ENCODE measurements at regions not wholly inside any gene's neighbourhood (a gene's known extent, or its start where the extent isn't known, plus 50 kb on each side); places are given as distances from the start of the nearest gene placed in this dataset.

DNA sequence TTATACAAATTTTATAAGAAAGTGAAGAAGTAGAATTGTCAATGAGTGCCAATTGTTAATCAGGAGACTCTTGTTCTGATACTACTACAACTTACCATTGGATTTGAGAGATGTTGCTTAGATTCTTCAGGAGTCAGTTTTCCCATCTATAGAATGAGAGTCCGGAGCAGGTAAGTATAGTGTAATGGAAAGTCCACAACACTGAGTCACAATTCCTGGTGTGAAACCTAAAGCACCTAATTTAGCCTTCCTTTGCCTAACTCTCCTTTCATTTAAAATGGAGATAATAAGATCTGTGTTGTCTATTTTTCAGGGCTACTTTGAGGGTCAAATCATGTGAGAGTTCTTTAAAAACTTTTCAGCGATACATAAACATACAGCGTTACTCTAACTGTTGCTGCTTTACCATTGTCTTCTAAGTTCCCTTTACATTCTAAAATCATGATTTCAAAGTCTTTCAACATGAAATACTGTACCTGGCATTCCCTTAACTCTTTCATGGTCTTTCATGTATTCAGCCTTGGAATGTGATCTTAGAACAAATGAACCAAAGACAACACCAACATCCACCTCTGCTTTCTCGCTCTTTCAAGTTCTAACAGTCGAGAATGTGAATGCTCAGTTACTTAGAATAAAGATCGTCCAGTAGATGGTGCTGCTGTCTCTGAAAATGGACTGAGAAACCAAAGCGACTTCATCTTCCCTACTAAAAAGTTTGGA is 90.9 kb downstream of the SLC30A10 start:
- H3K23ac ChIP-seq (ENCODE audit: insufficient read length, low read depth, low read length): no peak overlapping the region
- no peak overlapping the region for H2AFZ ChIP-seq (ENCODE audit: low read length)
- H4K8ac ChIP-seq (replicated peaks; ENCODE audit: insufficient read length, low read depth, low read length): no peak overlapping the region
- Mint-ChIP-seq H3K4me3 (no peak overlapping the region), H3K27ac (peak overlapping the region in 1 of 3 experiments; percentile 8; a peak in 1 of 7 replicates), H3K9me3 (peaks cover 3 to 6% of the 10 kb centered on the region in 2 experiments; a peak in 3 of 5 replicates), H3K27me3 (ENCODE audit: low read depth) (peaks cover 29% of the 10 kb centered on the region), H3K4me1 (peaks cover 55 to 56% of the 10 kb centered on the region in 2 experiments), H3K36me3 (ENCODE audit: insufficient read depth in 1 of 3, low read depth in 3 of 3) (peaks cover 0 to 7% (median 2%) of the 10 kb centered on the region in 3 experiments; a peak in 4 of 7 replicates)
- no peak overlapping the region for H2BK15ac ChIP-seq (ENCODE audit: low read depth, low read length)
- no peak overlapping the region for H3K4ac ChIP-seq (ENCODE audit: low read depth, low read length)
- H3K9me3 ChIP-seq (ENCODE audit: control insufficient read depth, low read depth, low read length): no peaks in the 10 kb centered on the region
- no peaks in the 10 kb centered on the region for H3K79me2 ChIP-seq (ENCODE audit: insufficient read depth, low read length)
- H2BK12ac ChIP-seq (ENCODE audit: insufficient read length, low read depth, low read length): no peak overlapping the region
- H2AK5ac ChIP-seq (ENCODE audit: insufficient read length, low read length): no peak overlapping the region
- no peak overlapping the region for H3K56ac ChIP-seq (ENCODE audit: insufficient read length, low read depth, low read length)
- no peak overlapping the region for H3K14ac ChIP-seq (ENCODE audit: insufficient read depth, low read length)
- no peaks in the 10 kb centered on the region for H4K20me1 ChIP-seq (ENCODE audit: control insufficient read depth, insufficient read depth, insufficient read length)
- H3K18ac ChIP-seq (ENCODE audit: insufficient read length, low read depth, low read length): no peak overlapping the region
- TF ChIP-seq, protein P1, sequence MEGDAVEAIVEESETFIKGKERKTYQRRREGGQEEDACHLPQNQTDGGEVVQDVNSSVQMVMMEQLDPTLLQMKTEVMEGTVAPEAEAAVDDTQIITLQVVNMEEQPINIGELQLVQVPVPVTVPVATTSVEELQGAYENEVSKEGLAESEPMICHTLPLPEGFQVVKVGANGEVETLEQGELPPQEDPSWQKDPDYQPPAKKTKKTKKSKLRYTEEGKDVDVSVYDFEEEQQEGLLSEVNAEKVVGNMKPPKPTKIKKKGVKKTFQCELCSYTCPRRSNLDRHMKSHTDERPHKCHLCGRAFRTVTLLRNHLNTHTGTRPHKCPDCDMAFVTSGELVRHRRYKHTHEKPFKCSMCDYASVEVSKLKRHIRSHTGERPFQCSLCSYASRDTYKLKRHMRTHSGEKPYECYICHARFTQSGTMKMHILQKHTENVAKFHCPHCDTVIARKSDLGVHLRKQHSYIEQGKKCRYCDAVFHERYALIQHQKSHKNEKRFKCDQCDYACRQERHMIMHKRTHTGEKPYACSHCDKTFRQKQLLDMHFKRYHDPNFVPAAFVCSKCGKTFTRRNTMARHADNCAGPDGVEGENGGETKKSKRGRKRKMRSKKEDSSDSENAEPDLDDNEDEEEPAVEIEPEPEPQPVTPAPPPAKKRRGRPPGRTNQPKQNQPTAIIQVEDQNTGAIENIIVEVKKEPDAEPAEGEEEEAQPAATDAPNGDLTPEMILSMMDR (conservative IDR thresholded peaks at IDR 0.05): peak; percentile 82
- no peak overlapping the region for H4K5ac ChIP-seq (ENCODE audit: insufficient read length, low read depth, low read length)
- no peak overlapping the region for H3T11ph ChIP-seq (ENCODE audit: low read length)
- no peak overlapping the region for H4K91ac ChIP-seq (ENCODE audit: insufficient read length, low read depth, low read length)
- no peak overlapping the region for H3K4me2 ChIP-seq (ENCODE audit: insufficient read depth, insufficient read length, low read length)
- H2BK5ac ChIP-seq (ENCODE audit: insufficient read length, low read length): no peak overlapping the region
- H2BK120ac ChIP-seq (ENCODE audit: low read depth, low read length, poor library complexity, severe bottlenecking): no peak overlapping the region
- no peak overlapping the region for H3K27ac ChIP-seq (ENCODE audit: insufficient read length, low read depth, low read length)
- peaks cover 5% of the 10 kb centered on the region; the same call in 1 of the 2 replicates for H3K4me1 ChIP-seq (ENCODE audit: insufficient read depth, low read length)
- WGBS (ENCODE audit: extremely low coverage, insufficient read length, low lambda C conversion rate): no CpG with 5 or more reads among the region's 7 CpGs
- H3K79me1 ChIP-seq (ENCODE audit: insufficient read depth, low read depth, low read length, poor library complexity, severe bottlenecking): no peaks in the 10 kb centered on the region
- H3K27me3 ChIP-seq (ENCODE audit: insufficient read depth, low read length): no peaks in the 10 kb centered on the region
- no peak overlapping the region for H3K9ac ChIP-seq (ENCODE audit: extremely low read depth, insufficient read length, low read length)
- H3K23me2 ChIP-seq (ENCODE audit: insufficient read length, low read depth, low read length, poor library complexity, severe bottlenecking): no peaks in the 10 kb centered on the region
- DNase-seq: no peak
- no peak overlapping the region for H2BK20ac ChIP-seq (ENCODE audit: low read depth, low read length, poor library complexity, severe bottlenecking)

Measured in H9 (cell line).